HAP-1 (cell line): ENCODE measurements at regions not wholly inside any gene's neighbourhood (a gene's known extent, or its start where the extent isn't known, plus 50 kb on each side); places are given as distances from the start of the nearest gene placed in this dataset.

ENCODE experiments used
- DNase-seq, 2 experiments: peaks; one replicate each; pipeline ENCODE4 v3.0.0-alpha.2; 2016 to 2020; ENCODE audit warnings: low spot score in 2 of 2
- H3K27me3 ChIP-seq: fragments of 250-450 bp; sonication (Bioruptor Pico); 2 replicates; pipeline ENCODE4 v1.5.1; 2020; ENCODE audit warnings: low read depth, mild to moderate bottlenecking, moderate library complexity
- H3K36me3 ChIP-seq: fragments of 250-450 bp; sonication (Bioruptor Pico); replicated peaks from 2 replicates; pipeline ENCODE4 v1.5.1; 2020; ENCODE audit warnings: mild to moderate bottlenecking
- H3K4me1 ChIP-seq: fragments of 250-450 bp; sonication (Bioruptor Pico); 2 replicates; pipeline ENCODE4 v1.5.1; 2020; ENCODE audit warnings: mild to moderate bottlenecking
- H3K4me3 ChIP-seq: fragments of 250-450 bp; sonication (Bioruptor Pico); 2 replicates; pipeline ENCODE4 v1.5.1; 2020; ENCODE audit warnings: mild to moderate bottlenecking, moderate library complexity
- H3K9me3 ChIP-seq: fragments of 250-450 bp; sonication (Bioruptor Pico); 2 replicates; pipeline ENCODE4 v1.5.1; 2020; ENCODE audit warnings: mild to moderate bottlenecking, moderate library complexity
- in situ Hi-C: fragments of 300-500 bp; cut with MboI; formaldehyde crosslinking; loops from 3 replicates; pipeline ENCODE4 v1.14.3; 2020; ENCODE audit warnings: low sequenced_read_pairs, inconsistent platforms, mixed read lengths

DNA sequence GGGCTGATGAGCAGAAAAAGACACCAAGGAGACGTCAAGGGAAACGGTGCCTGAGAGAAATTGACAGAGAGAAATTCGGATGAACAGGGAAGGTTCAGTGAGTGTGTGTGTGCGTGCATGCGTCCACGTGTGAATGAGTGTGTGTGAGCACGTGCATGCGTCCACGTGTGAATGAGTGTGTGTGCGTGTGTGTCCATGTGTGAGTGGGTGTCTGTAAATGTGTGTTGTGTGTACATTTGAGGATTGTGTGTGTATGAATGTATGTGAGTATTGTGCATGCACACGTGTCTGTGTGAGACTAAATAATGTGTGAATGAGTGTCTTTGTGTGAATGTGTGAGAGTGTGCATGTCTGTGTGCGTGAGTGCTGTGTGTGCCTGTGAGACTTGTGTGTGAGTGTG lies 137.4 kb upstream of the MED13L start:
- H3K9me3 ChIP-seq, result no peaks in the 10 kb centered on the region
- no peaks in the 10 kb centered on the region for H3K27me3 ChIP-seq
- in situ Hi-C loops, result no loop called here
- H3K4me1 ChIP-seq, result no peaks in the 10 kb centered on the region
- no peaks in the 10 kb centered on the region for H3K36me3 ChIP-seq
- no peak overlapping the region for H3K4me3 ChIP-seq
- no peak for DNase-seq

DNA sequence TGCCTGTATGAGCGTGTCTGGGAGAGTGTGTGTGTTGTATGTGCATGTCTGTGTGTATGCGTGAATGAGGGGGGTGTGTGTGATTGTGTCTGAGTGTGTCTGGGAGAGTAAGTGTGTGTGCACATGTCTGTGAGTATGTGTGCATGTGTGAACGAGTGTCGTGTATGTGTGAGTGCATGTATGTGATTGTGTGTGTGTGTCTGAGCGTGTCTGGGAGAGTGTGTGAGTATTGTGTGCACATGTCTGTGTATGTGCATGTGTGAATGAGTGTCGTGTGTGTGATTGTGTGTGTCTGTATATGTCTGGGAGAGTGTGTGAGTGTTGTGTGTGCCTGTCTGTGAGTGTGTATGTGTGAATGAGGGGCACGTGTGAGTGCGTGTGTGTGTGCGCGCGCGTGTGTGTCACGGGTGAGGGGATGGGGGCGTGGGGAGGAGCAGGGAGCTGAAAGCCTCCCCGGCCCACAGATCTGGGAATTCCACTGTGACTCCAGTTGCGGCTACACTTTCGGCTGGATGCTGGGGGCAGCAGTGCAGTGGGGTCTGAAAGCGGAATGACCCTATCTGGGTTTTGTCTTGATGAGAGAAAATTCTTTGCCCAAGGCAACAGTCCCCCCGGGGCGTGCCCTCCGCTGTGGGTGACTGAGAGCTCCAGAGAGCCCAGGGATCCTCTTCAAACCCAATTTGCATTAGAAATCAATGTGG lies 138.1 kb upstream of the MED13L start:
- DNase-seq, result no peak
- in situ Hi-C loops, result no loop called here
- Histone ChIP-seq H3K4me1 (no peaks in the 10 kb centered on the region), H3K27me3 (no peaks in the 10 kb centered on the region), H3K4me3 (no peak overlapping the region), H3K9me3 (no peaks in the 10 kb centered on the region), H3K36me3 (no peaks in the 10 kb centered on the region)

DNA sequence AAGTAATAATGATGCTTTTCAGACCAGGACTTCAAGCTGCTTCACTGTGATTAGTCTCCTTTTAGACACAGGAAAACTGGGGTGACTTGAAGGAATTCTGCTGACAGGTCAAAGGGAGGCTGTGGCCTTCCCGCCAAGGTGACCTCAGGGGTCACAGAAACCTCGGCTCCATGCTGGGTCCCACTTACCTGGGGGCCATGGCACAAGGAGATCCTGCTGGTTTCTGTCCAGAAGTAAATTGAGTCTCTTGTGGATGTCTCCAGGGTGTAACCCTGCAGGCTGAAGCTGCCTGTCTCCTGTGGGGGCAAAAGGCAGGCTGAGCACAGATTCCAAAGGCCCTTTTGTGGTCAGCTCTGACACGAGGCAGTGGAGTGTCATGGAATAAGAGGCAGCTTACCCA lies 138.7 kb upstream of the MED13L start:
- Histone ChIP-seq H3K9me3 (no peaks in the 10 kb centered on the region), H3K4me3 (no peak overlapping the region), H3K4me1 (no peaks in the 10 kb centered on the region), H3K27me3 (no peaks in the 10 kb centered on the region), H3K36me3 (no peaks in the 10 kb centered on the region)
- in situ Hi-C loops, result no loop called here
- DNase-seq, result no peak

DNA sequence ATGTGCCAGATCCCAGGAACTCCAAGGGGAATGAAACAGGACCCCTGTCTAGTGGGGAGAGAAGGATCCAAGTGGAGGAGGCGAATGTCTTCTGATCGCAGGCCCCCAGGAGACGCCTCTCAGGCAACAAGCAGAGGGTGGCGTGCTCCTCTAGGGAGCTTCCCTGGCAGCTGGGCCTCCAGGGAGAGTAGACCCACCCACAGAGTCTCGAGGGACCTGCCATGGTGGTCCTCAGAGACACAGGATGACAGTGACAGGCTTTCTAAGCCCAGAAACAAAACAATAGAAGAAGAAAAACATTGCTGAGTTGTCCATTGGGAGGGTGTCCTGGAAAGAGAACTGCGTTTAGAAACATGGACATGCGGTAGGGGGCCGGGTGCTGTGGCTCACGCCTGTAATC lies 140.6 kb upstream of the MAP1LC3B2 start:
- Histone ChIP-seq H3K36me3 (peaks cover 4% of the 10 kb centered on the region; the same call in 1 of the 2 replicates), H3K9me3 (0 out of 2 replicates have a peak, but pooled peaks cover 3% of the 10 kb centered on the region), H3K4me1 (no peaks in the 10 kb centered on the region), H3K27me3 (no peaks in the 10 kb centered on the region), H3K4me3 (no peak overlapping the region)
- in situ Hi-C loops, result no loop called here
- no peak for DNase-seq

DNA sequence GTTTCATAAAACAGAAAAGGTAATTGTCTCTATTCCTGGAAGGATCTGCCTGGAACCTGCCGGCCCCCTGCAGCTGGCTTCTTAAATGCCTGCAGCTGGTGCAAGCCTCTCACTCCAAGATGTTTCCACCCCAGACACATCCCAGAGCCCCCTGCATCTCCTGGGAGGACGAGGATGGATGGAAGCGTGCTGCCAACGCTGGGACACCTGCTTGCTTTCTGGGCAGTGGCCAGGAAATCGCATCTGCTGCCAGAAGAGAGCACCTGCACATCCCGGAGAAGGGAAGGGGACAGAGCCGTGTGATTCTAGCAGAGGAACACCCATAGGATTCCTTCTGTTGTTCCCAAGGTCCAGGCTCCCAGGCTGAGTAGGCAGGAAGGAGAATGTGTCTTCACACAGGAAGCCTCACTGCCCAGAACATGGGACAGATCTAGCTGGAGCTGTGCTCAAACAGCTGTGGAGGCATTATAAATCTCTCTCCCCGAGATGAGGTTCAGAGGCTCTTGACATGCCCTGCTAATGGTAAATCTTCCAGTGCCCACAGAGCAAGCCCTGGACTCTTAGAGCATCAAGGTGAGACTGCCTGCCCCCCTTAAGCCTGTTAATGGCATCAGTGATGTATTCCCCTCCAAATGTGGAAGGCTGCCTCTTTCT lies 138.8 kb upstream of the MAP1LC3B2 start:
- Histone ChIP-seq H3K36me3 (peaks cover 4% of the 10 kb centered on the region; the same call in 1 of the 2 replicates), H3K4me3 (no peak overlapping the region), H3K27me3 (no peaks in the 10 kb centered on the region), H3K4me1 (no peaks in the 10 kb centered on the region), H3K9me3 (0 out of 2 replicates have a peak, but pooled peaks cover 3% of the 10 kb centered on the region)
- in situ Hi-C loops, result no loop called here
- no peak for DNase-seq

DNA sequence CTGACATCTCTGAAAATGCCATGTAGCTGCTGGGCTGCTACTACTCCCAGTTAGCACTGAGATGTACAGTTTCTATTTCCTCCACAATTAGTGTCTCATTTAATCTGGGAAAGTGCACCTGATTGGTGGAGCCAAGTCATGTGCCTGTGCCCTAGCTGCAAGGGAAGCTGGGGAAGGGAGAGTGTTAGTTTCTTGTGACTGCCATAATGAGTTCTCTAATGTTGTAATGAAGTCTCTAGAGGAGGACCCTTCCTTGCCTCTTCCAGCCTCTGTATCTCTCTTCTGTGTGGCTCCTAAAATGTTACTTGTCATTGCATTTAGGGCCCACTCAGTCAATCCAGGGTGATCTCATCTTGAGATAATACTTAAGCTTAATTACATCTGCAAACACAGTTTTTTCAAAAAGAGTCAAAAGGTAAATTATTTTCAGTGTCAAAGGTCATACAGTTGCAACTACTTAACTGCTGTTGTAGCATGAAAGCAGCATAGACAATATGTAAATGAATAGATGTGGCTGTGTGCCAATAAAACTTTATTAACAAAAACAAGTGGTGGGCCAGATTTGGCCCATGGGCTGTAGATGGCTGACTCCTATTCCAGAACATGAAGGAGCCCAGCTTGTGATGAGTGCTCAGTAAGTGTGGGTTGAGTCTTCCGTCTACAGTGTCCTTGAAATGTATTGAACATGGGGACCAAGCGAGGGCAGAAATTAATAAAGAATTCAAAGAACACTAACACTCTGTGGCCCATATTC lies 137.2 kb upstream of the MAP1LC3B2 start:
- Histone ChIP-seq H3K4me3 (no peak overlapping the region), H3K36me3 (peaks cover 4% of the 10 kb centered on the region; the same call in 1 of the 2 replicates), H3K4me1 (peaks cover 15% of the 10 kb centered on the region), H3K9me3 (0 out of 2 replicates have a peak, but pooled peaks cover 3% of the 10 kb centered on the region), H3K27me3 (no peaks in the 10 kb centered on the region)
- DNase-seq, result no peak
- in situ Hi-C loops, result no loop called here

DNA sequence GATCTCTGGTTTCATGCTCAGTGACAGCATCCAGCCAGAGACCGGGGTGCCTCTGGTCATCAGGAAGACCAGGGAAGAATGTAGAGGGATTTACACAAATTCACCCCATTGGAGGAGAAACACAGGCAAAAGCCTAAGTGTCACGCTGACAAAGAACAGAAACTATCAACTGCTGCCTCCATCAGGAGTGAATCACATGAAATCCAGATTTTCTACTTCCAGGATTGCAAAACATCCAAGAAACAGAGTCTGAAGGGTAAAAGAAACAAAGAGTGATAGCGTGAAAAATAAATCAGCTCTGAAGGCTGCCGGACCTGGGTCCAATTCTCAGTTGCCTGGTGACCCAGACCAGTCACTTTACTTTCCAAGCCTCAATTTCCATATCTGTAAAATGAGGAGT lies 136.1 kb upstream of the MAP1LC3B2 start:
- in situ Hi-C loops, result no loop called here
- no peak overlapping the region for H3K4me3 ChIP-seq
- peaks cover 4% of the 10 kb centered on the region; the same call in 1 of the 2 replicates for H3K36me3 ChIP-seq
- DNase-seq, result no peak
- H3K27me3 ChIP-seq, result no peaks in the 10 kb centered on the region
- H3K4me1 ChIP-seq, result peaks cover 23% of the 10 kb centered on the region
- 0 out of 2 replicates have a peak, but pooled peaks cover 3% of the 10 kb centered on the region for H3K9me3 ChIP-seq

DNA sequence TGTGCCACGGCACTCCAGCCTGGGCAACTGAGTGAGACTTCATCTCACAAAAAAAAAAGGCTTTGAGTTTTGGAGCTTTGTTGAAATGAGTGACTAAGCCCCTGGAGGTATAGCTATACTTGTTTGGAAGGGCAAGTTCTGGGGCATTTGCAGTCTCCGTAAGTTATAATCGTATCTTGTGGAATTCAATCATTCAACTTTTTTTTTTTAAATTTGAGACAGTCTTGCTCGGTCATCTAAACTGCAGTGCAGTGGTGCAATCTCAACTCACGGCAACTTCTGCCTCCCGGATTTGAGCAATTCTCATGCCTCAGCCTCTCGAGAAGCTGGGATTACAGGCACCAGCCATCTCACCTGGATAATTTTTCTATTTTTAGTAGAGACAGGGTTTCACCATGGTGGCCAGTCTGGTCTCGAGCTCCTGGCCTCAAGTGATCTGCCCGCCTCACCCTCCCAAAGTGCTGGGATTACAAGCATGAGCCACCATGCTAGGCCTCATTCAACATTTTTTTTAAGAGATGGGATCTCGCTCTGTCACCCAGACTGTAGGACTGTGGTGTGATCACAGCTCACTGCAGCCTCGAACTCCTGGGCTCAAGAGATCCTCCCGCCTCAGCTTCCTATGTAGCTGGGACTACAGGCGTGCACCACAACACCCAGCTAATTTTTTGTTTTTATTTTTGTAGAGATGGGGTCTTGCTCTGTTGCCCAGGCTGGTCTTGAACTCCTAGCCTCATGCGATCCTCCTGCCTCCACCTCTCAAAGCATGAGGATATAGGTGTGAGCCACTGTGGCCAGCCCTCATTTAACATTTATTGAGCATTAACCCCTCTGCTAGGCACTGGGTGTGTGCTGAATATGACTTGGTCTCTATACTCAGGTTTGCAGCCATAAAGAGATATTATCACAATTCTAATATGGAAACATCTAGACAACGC lies 133.7 kb upstream of the MAP1LC3B2 start:
- peaks cover 33% of the 10 kb centered on the region for H3K4me1 ChIP-seq
- peaks cover 4% of the 10 kb centered on the region; the same call in 1 of the 2 replicates for H3K36me3 ChIP-seq
- in situ Hi-C loops, result no loop called here
- 0 out of 2 replicates have a peak, but pooled peaks cover 3% of the 10 kb centered on the region for H3K9me3 ChIP-seq
- no peak for DNase-seq
- no peak overlapping the region for H3K4me3 ChIP-seq
- H3K27me3 ChIP-seq, result no peaks in the 10 kb centered on the region

DNA sequence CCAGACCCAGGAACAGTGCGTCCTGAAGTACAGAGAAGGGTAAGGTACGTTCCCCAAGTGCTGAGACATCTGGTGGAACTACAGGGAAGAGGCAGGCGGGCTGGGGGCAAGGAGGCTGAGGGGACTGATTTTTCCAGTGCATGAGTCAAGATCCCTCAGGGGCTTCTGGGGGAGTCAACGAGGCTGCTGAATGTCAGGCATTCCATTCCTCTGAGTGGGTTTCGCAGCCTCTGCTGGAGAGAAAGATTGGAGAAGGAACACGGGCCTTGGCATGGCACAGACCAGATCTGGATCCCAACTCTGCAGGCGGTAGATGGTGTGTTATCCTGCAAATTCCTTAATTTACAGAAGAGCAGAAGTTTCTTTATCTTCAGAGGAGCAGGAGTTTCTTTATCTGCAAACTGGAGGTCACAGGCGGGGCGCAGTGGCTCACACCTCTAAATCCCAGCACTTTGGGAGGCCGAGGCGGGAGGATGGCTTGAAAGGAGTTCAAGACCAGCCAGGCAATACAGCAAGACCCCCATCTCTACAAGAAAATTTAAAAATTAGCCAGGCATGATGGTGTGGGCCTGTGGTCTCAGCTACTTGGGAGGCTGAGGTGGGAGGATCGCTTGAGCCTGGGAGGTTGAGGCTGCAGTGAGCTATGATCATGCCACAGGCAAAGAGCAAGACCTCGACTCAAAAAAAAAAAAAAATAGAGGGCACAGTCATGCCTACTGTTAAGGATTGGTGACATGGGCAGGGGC lies 132.6 kb upstream of the MAP1LC3B2 start:
- in situ Hi-C loops, result no loop called here
- Histone ChIP-seq H3K36me3 (peaks cover 4% of the 10 kb centered on the region; the same call in 1 of the 2 replicates), H3K27me3 (no peaks in the 10 kb centered on the region), H3K4me1 (peaks cover 33% of the 10 kb centered on the region), H3K4me3 (no peak overlapping the region), H3K9me3 (0 out of 2 replicates have a peak, but pooled peaks cover 3% of the 10 kb centered on the region)
- peak; percentile 54 to 76 for DNase-seq

DNA sequence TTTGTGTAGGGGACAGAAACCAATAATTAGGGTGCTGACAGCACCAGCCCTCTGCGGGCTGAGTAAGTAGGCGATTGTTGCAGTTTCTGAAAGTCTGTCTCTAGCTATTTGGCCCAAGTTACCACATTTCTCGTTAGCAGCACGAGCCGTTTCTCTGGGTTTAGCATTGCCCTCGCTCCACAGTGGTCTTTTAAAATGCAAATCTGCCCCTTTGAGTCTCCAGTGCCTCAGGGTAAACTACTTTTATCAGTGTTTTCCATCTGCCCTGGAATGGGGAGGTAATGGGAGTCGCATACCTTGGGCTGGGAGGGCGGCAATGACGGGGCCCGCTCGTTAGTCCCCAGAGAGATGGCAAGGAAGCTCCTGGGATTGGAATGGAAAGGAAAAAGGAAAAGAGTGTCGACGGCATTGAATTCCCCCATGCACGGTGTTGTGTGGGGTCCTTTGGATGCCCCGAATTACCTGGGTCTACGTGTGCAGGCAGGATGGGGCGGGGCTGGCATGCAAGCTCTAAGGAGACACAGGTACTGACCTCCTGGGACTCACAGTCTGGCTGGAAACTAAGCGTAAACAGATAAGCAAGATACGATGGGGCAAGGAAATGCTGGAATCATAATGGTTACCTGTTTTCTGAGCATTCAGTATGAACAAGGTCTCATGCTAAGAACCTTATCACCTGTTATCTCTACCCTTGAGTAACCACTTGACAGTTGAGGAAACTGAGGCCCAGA lies 131.8 kb upstream of the MAP1LC3B2 start:
- peak; percentile 94 to 98 for DNase-seq
- Histone ChIP-seq H3K4me1 (peaks cover 33% of the 10 kb centered on the region), H3K4me3 (peak overlapping the region; percentile 8; the same call in 1 of the 2 replicates), H3K9me3 (no peaks in the 10 kb centered on the region), H3K36me3 (no peaks in the 10 kb centered on the region), H3K27me3 (no peaks in the 10 kb centered on the region)
- in situ Hi-C loops, result no loop called here

DNA sequence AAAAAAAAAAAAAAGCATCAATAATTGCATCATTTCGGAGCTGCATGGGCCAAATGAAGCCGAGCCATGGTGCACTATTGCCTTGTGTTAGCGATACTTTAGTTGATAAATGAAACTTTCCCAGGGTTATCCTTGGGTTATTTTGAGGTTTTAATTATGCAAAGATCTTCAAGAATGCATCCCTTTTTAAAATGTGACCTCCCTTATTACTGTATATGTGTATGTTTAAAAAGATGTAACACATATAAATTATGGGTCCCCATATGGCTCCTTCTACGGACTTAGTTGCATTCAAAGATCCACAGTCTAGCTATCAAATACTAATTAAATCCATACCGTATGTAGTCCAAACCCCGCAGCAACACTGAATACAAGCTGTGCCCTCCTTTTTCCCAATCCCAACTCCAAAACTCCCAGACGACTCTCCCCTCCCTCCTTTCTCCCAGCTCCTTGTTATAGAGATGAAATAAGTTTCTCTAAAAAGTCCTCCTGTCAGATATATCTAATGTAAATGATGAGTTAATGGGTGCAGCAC lies 129.3 kb upstream of the MAP1LC3B2 start:
- Histone ChIP-seq H3K27me3 (no peaks in the 10 kb centered on the region), H3K9me3 (no peaks in the 10 kb centered on the region), H3K36me3 (no peaks in the 10 kb centered on the region), H3K4me3 (no peak overlapping the region), H3K4me1 (peaks cover 44% of the 10 kb centered on the region)
- no peak for DNase-seq
- in situ Hi-C loops, result no loop called here
